ENCODE measurements at regions not wholly inside any gene's neighbourhood (a gene's known extent, or its start where the extent isn't known, plus 50 kb on each side); places are given as distances from the start of the nearest gene placed in this dataset.
A peak's percentile ranks its signal among the peaks of the same experiment; 100 is the strongest.

- Histone ChIP-seq H3K27ac (ENCODE audit: low read depth in 2 of 2, low read length in 1 of 2) (no peak overlapping the region), H3K36me3 (replicated peaks in 1 of 2; ENCODE audit: control insufficient read depth in 1 of 2, insufficient read depth in 2 of 2, low read length in 1 of 2) (no peaks in the 10 kb centered on the region), H4K20me1 (ENCODE audit: insufficient read depth) (no peaks in the 10 kb centered on the region), H3F3A (replicated peaks; ENCODE audit: insufficient read depth) (no peaks in the 10 kb centered on the region), H2AFZ (ENCODE audit: low read depth) (no peak overlapping the region), H3K4me2 (no peak overlapping the region), H3K27me3 (ENCODE audit: insufficient read depth) (no peaks in the 10 kb centered on the region), H3K9ac (no peak overlapping the region), H3K4me1 (ENCODE audit: control insufficient read depth in 1 of 2, insufficient read depth in 2 of 2, low read depth in 1 of 2, low read length in 1 of 2) (peaks cover 0 to 23% of the 10 kb centered on the region in 2 experiments; a peak in 1 of 4 replicates), H3K4me3 (ENCODE audit: low read depth in 2 of 2, low read length in 1 of 2) (no peak overlapping the region), H3K9me3 (no peaks in the 10 kb centered on the region), H3K79me2 (ENCODE audit: insufficient read depth) (no peaks in the 10 kb centered on the region), H3K9me2 (no peaks in the 10 kb centered on the region)
- 7% methylated on average over 2 of the region's 2 CpGs for WGBS (ENCODE audit: low lambda C conversion rate)
- DNase-seq = peak; percentile 65
- POLR2A ChIA-PET = no interaction called here
- CTCF ChIA-PET = interaction anchor here (1.4 to 13.9 kb wide), 10 partner anchors 11 to 875 kb away, joined by 5 to 236 read pairs (median 24); partner anchors contain the start of gene MYCN
- no peak for TF ChIP-seq JUND (IDR thresholded peaks at IDR 0.05)
- no peak for TF ChIP-seq TCF12 (IDR thresholded peaks at IDR 0.05)
- TF ChIP-seq, protein P1, sequence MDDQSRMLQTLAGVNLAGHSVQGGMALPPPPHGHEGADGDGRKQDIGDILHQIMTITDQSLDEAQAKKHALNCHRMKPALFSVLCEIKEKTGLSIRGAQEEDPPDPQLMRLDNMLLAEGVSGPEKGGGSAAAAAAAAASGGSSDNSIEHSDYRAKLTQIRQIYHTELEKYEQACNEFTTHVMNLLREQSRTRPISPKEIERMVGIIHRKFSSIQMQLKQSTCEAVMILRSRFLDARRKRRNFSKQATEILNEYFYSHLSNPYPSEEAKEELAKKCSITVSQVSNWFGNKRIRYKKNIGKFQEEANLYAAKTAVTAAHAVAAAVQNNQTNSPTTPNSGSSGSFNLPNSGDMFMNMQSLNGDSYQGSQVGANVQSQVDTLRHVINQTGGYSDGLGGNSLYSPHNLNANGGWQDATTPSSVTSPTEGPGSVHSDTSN (IDR thresholded peaks at IDR 0.05) = no peak
- no peak for TF ChIP-seq RFX5 (IDR thresholded peaks at IDR 0.05; ENCODE audit: low read length)
- TF ChIP-seq, protein P2, sequence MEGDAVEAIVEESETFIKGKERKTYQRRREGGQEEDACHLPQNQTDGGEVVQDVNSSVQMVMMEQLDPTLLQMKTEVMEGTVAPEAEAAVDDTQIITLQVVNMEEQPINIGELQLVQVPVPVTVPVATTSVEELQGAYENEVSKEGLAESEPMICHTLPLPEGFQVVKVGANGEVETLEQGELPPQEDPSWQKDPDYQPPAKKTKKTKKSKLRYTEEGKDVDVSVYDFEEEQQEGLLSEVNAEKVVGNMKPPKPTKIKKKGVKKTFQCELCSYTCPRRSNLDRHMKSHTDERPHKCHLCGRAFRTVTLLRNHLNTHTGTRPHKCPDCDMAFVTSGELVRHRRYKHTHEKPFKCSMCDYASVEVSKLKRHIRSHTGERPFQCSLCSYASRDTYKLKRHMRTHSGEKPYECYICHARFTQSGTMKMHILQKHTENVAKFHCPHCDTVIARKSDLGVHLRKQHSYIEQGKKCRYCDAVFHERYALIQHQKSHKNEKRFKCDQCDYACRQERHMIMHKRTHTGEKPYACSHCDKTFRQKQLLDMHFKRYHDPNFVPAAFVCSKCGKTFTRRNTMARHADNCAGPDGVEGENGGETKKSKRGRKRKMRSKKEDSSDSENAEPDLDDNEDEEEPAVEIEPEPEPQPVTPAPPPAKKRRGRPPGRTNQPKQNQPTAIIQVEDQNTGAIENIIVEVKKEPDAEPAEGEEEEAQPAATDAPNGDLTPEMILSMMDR (IDR thresholded peaks at IDR 0.05) = no peak
- TF ChIP-seq YY1 (IDR thresholded peaks at IDR 0.05; ENCODE audit: low read depth) = no peak
- no peak for TF ChIP-seq ZBTB33 (IDR thresholded peaks at IDR 0.05; ENCODE audit: borderline replicate concordance, low read depth)
- no peak for TF ChIP-seq SMC3 (IDR thresholded peaks at IDR 0.05; ENCODE audit: low read depth, low read length)
- TF ChIP-seq TEAD4 (IDR thresholded peaks at IDR 0.05; ENCODE audit: borderline replicate concordance, insufficient read depth) = no peak
- no peak for TF ChIP-seq EZH2phosphoT487 (IDR thresholded peaks at IDR 0.05; ENCODE audit: borderline replicate concordance, low read depth)
- no peak for TF ChIP-seq USF1 (IDR thresholded peaks at IDR 0.05; ENCODE audit: borderline replicate concordance, low read depth)
- TF ChIP-seq, protein P3, sequence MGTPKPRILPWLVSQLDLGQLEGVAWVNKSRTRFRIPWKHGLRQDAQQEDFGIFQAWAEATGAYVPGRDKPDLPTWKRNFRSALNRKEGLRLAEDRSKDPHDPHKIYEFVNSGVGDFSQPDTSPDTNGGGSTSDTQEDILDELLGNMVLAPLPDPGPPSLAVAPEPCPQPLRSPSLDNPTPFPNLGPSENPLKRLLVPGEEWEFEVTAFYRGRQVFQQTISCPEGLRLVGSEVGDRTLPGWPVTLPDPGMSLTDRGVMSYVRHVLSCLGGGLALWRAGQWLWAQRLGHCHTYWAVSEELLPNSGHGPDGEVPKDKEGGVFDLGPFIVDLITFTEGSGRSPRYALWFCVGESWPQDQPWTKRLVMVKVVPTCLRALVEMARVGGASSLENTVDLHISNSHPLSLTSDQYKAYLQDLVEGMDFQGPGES (IDR thresholded peaks at IDR 0.05; ENCODE audit: low read depth, low read length) = no peak
- no peak for TF ChIP-seq MXI1 (IDR thresholded peaks at IDR 0.05; ENCODE audit: low read depth, low read length)
- TF ChIP-seq, protein P4, sequence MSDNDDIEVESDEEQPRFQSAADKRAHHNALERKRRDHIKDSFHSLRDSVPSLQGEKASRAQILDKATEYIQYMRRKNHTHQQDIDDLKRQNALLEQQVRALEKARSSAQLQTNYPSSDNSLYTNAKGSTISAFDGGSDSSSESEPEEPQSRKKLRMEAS (IDR thresholded peaks at IDR 0.05; ENCODE audit: low read depth) = no peak
- no peak for TF ChIP-seq RXRA (IDR thresholded peaks at IDR 0.05; ENCODE audit: borderline replicate concordance, low read depth)
- TF ChIP-seq FOXJ3 (CRISPR knock-in tag; IDR thresholded peaks at IDR 0.05) = no peak
- TF ChIP-seq SIN3A (IDR thresholded peaks at IDR 0.05; ENCODE audit: borderline replicate concordance, low read depth, low read length) = no peak
- TF ChIP-seq, protein P5, sequence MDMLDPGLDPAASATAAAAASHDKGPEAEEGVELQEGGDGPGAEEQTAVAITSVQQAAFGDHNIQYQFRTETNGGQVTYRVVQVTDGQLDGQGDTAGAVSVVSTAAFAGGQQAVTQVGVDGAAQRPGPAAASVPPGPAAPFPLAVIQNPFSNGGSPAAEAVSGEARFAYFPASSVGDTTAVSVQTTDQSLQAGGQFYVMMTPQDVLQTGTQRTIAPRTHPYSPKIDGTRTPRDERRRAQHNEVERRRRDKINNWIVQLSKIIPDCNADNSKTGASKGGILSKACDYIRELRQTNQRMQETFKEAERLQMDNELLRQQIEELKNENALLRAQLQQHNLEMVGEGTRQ (IDR thresholded peaks at IDR 0.05; ENCODE audit: borderline replicate concordance, low read depth, low read length) = no peak
- TF ChIP-seq RAD21 (IDR thresholded peaks at IDR 0.05; ENCODE audit: low read length) = no peak
These were observed 159.3 kb downstream of the CYRIA start for GRCh38 chr2:16506366-16506765.
